ENCODE measurements at regions not wholly inside any gene's neighbourhood (a gene's known extent, or its start where the extent isn't known, plus 50 kb on each side); places are given as distances from the start of the nearest gene placed in this dataset.

GRCh38 chr10:6746782-6747181 lies 166.7 kb upstream of the PRKCQ start:
- H3K27ac Mint-ChIP-seq: no peak overlapping the region

GRCh38 chr10:6743291-6743849 lies 163.3 kb upstream of the PRKCQ start:
- Mint-ChIP-seq H3K9me3 (no peaks in the 10 kb centered on the region), H3K27ac (no peak overlapping the region), H3K36me3 (ENCODE audit: low read depth) (no peaks in the 10 kb centered on the region), H3K4me3 (no peak overlapping the region), H3K4me1 (ENCODE audit: low read depth) (no peaks in the 10 kb centered on the region), H3K27me3 (ENCODE audit: low read depth) (peaks cover 13% of the 10 kb centered on the region)
- no peak for DNase-seq (ENCODE audit: low spot score)

More at GRCh38 chr10:6746782-6747181, 166.7 kb upstream of the PRKCQ start:
- Mint-ChIP-seq H3K9me3 (no peaks in the 10 kb centered on the region), H3K4me3 (no peak overlapping the region), H3K36me3 (ENCODE audit: low read depth) (no peaks in the 10 kb centered on the region), H3K4me1 (ENCODE audit: low read depth) (no peaks in the 10 kb centered on the region), H3K27me3 (ENCODE audit: low read depth) (peaks cover 9% of the 10 kb centered on the region)
- no peak for DNase-seq (ENCODE audit: low spot score)

DNA sequence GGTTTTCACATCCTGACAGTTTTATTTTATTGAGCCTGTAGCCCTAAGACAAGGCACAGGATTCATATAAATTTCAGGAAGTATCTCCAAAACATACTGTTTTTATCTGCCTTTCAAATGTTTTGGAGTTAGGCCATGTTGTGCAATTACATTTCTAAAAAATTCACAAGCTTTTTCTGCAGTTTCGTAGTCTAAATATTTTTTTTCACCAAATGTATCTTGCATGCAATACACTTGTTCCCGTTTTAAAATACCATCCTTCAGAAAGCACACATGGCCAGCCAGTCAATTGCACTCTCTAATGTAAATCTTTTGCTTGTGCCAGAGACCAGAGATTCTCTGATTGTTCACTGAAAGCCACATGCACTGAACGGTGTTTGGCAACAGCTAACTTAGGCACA lies 161.5 kb upstream of the PRKCQ start:
- peaks cover 21% of the 10 kb centered on the region for H3K27me3 Mint-ChIP-seq (ENCODE audit: low read depth)

GRCh38 chr10:6739530-6740174 lies 159.6 kb upstream of the PRKCQ start:
- Mint-ChIP-seq H3K9me3 (no peaks in the 10 kb centered on the region), H3K27ac (no peak overlapping the region), H3K4me3 (no peak overlapping the region), H3K4me1 (ENCODE audit: low read depth) (peaks cover 4% of the 10 kb centered on the region), H3K36me3 (ENCODE audit: low read depth) (no peaks in the 10 kb centered on the region), H3K27me3 (ENCODE audit: low read depth) (peaks cover 23% of the 10 kb centered on the region)
- DNase-seq (ENCODE audit: low spot score): no peak

More for the DNA sequence above, 161.5 kb upstream of the PRKCQ start:
- Mint-ChIP-seq H3K4me1 (ENCODE audit: low read depth) (peaks cover 4% of the 10 kb centered on the region), H3K36me3 (ENCODE audit: low read depth) (no peaks in the 10 kb centered on the region), H3K27ac (no peak overlapping the region), H3K9me3 (no peaks in the 10 kb centered on the region), H3K4me3 (no peak overlapping the region)
- DNase-seq (ENCODE audit: low spot score): no peak

GRCh38 chr10:6738112-6738768 lies 158.2 kb upstream of the PRKCQ start:
- no peaks in the 10 kb centered on the region for H3K9me3 Mint-ChIP-seq
- H3K36me3 Mint-ChIP-seq (ENCODE audit: low read depth): no peaks in the 10 kb centered on the region
- H3K27me3 Mint-ChIP-seq (ENCODE audit: low read depth): peaks cover 25% of the 10 kb centered on the region
- peaks cover 4% of the 10 kb centered on the region for H3K4me1 Mint-ChIP-seq (ENCODE audit: low read depth)
- H3K27ac Mint-ChIP-seq: no peak overlapping the region
- DNase-seq (ENCODE audit: low spot score): no peak
- no peak overlapping the region for H3K4me3 Mint-ChIP-seq

- Mint-ChIP-seq H3K27ac (no peak overlapping the region), H3K4me3 (no peak overlapping the region), H3K9me3 (no peaks in the 10 kb centered on the region)
These were observed 157.7 kb upstream of the PRKCQ start for GRCh38 chr10:6737758-6738111.

GRCh38 chr10:6737080-6737641 lies 157.1 kb upstream of the PRKCQ start:
- Mint-ChIP-seq H3K4me1 (ENCODE audit: low read depth) (peaks cover 4% of the 10 kb centered on the region), H3K27me3 (ENCODE audit: low read depth) (peaks cover 25% of the 10 kb centered on the region), H3K4me3 (no peak overlapping the region), H3K36me3 (ENCODE audit: low read depth) (no peaks in the 10 kb centered on the region), H3K9me3 (no peaks in the 10 kb centered on the region), H3K27ac (no peak overlapping the region)
- no peak for DNase-seq (ENCODE audit: low spot score)

More at GRCh38 chr10:6737758-6738111, 157.7 kb upstream of the PRKCQ start:
- Mint-ChIP-seq H3K27me3 (ENCODE audit: low read depth) (peaks cover 25% of the 10 kb centered on the region), H3K4me1 (ENCODE audit: low read depth) (peaks cover 4% of the 10 kb centered on the region), H3K36me3 (ENCODE audit: low read depth) (no peaks in the 10 kb centered on the region)
- no peak for DNase-seq (ENCODE audit: low spot score)

- no peaks in the 10 kb centered on the region for H3K36me3 Mint-ChIP-seq (ENCODE audit: low read depth)
- H3K4me3 Mint-ChIP-seq: no peak overlapping the region
- no peak overlapping the region for H3K27ac Mint-ChIP-seq
- DNase-seq (ENCODE audit: low spot score): no peak
- H3K4me1 Mint-ChIP-seq (ENCODE audit: low read depth): peaks cover 4% of the 10 kb centered on the region
- no peaks in the 10 kb centered on the region for H3K9me3 Mint-ChIP-seq
- peaks cover 39% of the 10 kb centered on the region for H3K27me3 Mint-ChIP-seq (ENCODE audit: low read depth)
These were observed 154.2 kb upstream of the PRKCQ start for GRCh38 chr10:6734286-6734685.

GRCh38 chr10:6729861-6730344 lies 149.8 kb upstream of the PRKCQ start:
- Mint-ChIP-seq H3K36me3 (ENCODE audit: low read depth) (no peaks in the 10 kb centered on the region), H3K4me3 (no peak overlapping the region), H3K9me3 (no peaks in the 10 kb centered on the region), H3K27ac (no peak overlapping the region), H3K27me3 (ENCODE audit: low read depth) (peaks cover 41% of the 10 kb centered on the region), H3K4me1 (ENCODE audit: low read depth) (no peaks in the 10 kb centered on the region)
- no peak for DNase-seq (ENCODE audit: low spot score)

DNA sequence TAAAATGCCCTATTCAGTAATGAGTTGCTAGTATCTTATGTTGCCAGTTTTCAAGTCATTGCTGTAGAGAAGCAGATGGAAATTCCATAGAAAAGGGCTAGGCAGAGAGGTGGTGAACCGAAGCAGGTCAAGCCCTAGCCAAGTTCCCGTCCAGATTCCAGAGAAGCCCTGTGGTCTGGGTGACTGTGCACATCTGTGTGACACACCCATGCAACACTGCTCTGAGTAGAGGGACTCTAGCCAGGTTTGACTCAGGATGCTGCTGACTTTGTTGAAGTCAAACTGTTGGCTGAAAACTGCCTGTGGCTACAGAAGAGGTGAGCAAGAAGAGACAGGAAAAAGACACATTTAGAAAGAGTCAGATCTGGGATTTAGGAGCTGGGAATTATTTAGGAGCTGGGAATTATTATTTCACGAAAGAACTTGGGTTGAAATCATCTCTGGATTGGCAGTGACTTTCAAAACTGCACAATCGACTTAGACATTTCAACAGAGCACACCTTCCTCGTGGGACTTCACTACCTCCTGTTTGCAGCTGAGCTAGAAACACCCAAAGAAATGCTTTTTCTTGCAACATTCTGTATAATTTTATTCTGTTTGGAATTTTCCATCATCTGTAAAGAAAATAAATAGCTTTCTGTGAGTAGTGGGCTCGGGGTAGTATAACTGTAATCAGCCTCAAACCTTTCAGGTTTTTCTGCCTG lies 149.1 kb upstream of the PRKCQ start:
- Mint-ChIP-seq H3K27ac (no peak overlapping the region), H3K27me3 (ENCODE audit: low read depth) (peaks cover 44% of the 10 kb centered on the region), H3K36me3 (ENCODE audit: low read depth) (no peaks in the 10 kb centered on the region), H3K9me3 (no peaks in the 10 kb centered on the region), H3K4me3 (no peak overlapping the region), H3K4me1 (ENCODE audit: low read depth) (no peaks in the 10 kb centered on the region)
- no peak for DNase-seq (ENCODE audit: low spot score)

- H3K27ac Mint-ChIP-seq: no peak overlapping the region
- no peak overlapping the region for H3K4me3 Mint-ChIP-seq
- no peaks in the 10 kb centered on the region for H3K9me3 Mint-ChIP-seq
- DNase-seq (ENCODE audit: low spot score): no peak
- H3K4me1 Mint-ChIP-seq (ENCODE audit: low read depth): no peaks in the 10 kb centered on the region
- H3K36me3 Mint-ChIP-seq (ENCODE audit: low read depth): no peaks in the 10 kb centered on the region
- peaks cover 47% of the 10 kb centered on the region for H3K27me3 Mint-ChIP-seq (ENCODE audit: low read depth)
These were observed 146.8 kb upstream of the PRKCQ start for GRCh38 chr10:6726924-6727323.

DNA sequence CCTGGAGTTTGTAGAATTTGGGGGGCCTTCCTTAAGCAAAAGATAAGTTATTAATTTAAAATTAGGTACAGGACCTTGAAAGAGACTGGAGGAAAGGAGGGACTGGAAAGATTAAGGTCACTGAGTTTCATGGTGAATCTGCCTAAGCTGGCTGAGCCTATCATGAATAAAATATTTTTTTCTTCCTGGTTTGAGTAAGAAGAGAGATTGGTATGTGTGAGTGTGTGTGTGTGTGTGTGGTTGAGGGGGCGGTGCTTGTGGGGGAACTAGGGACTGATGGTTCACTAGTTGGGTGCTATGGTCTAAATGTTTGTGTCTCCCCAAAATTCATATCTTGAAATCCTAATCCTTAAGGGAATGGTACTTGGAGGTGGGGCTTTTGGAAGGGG lies 142.5 kb upstream of the PRKCQ start:
- Mint-ChIP-seq H3K9me3 (no peaks in the 10 kb centered on the region), H3K4me1 (ENCODE audit: low read depth) (no peaks in the 10 kb centered on the region), H3K27me3 (ENCODE audit: low read depth) (peaks cover 28% of the 10 kb centered on the region), H3K36me3 (ENCODE audit: low read depth) (no peaks in the 10 kb centered on the region), H3K27ac (no peak overlapping the region), H3K4me3 (no peak overlapping the region)
- no peak for DNase-seq (ENCODE audit: low spot score)

GRCh38 chr10:6721964-6722615 lies 142.0 kb upstream of the PRKCQ start:
- H3K4me1 Mint-ChIP-seq (ENCODE audit: low read depth): no peaks in the 10 kb centered on the region
- no peaks in the 10 kb centered on the region for H3K9me3 Mint-ChIP-seq
- peaks cover 25% of the 10 kb centered on the region for H3K27me3 Mint-ChIP-seq (ENCODE audit: low read depth)
- no peaks in the 10 kb centered on the region for H3K36me3 Mint-ChIP-seq (ENCODE audit: low read depth)
- H3K4me3 Mint-ChIP-seq: no peak overlapping the region
- no peak for DNase-seq (ENCODE audit: low spot score)
- H3K27ac Mint-ChIP-seq: no peak overlapping the region

Data from T-helper 2 cell treated with Interferon-gamma antibody and Interleukin-4, amounts not matched to agents 5 μg/mL and 100 μg/mL, for 36 hours (primary cell).